GM20000 (cell line): ENCODE measurements at regions not wholly inside any gene's neighbourhood (a gene's known extent, or its start where the extent isn't known, plus 50 kb on each side); places are given as distances from the start of the nearest gene placed in this dataset.
"Not testable (repeated sequence)": the region's sequence is repeated elsewhere in the genome, so short reads cannot be mapped to it uniquely, and the experiment has no call there.

ENCODE experiments used
- DNase-seq: peaks from one replicate; pipeline ENCODE4 v3.0.0; 2012; ENCODE audit warnings: low spot score
- CTCF ChIP-seq: IDR thresholded peaks from 2 replicates; pipeline ENCODE4 v1.5.1; 2012; ENCODE audit warnings: mild to moderate bottlenecking, control low read depth; ENCODE audit errors: extremely low read depth, missing control alignments

DNA sequence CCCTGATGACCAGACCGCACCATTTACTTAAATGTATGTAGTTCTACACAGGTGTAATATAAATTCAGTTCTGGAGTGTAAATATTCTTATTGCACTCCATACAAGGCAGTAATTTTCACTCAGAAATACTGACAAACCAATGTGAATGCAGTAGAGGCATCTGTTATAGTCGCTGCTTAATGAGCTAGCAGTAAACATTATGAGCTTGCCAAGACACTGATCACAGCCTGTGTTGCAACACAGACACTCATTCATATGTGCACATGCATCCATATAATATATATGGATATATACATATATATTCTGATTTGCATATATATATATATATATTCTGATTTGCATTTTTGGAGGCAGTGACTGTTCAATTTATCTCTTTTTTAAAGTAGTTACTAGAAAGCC lies 435.1 kb upstream of the ST8SIA4 start:
- TF ChIP-seq CTCF = no peak
- no peak for DNase-seq

GRCh38 chr5:101327816-101328215 lies 424.7 kb upstream of the ST8SIA4 start:
- DNase-seq = no peak
- no peak for TF ChIP-seq CTCF

DNA sequence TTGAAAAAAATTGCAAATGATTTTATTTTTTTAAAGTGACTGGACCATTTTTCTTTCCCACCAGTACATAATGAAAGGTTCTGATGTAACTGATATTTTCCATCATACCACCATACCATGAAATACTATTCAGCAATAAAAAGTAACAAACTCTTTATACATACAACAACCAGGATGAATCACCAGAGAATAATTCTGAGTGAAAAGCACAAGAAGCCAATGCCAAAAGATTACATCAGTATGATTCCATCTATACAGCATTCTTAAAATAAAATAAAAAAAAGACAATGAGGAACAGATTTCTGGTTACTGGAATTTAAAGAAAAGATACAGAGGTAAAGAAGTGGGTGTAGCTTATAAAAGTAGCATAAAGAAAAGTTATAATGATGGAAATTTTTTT lies 423.7 kb upstream of the ST8SIA4 start:
- no peak for DNase-seq
- TF ChIP-seq CTCF = no peak

GRCh38 chr5:101316401-101316800 lies 413.3 kb upstream of the ST8SIA4 start:
- not testable (repeated sequence) for DNase-seq

DNA sequence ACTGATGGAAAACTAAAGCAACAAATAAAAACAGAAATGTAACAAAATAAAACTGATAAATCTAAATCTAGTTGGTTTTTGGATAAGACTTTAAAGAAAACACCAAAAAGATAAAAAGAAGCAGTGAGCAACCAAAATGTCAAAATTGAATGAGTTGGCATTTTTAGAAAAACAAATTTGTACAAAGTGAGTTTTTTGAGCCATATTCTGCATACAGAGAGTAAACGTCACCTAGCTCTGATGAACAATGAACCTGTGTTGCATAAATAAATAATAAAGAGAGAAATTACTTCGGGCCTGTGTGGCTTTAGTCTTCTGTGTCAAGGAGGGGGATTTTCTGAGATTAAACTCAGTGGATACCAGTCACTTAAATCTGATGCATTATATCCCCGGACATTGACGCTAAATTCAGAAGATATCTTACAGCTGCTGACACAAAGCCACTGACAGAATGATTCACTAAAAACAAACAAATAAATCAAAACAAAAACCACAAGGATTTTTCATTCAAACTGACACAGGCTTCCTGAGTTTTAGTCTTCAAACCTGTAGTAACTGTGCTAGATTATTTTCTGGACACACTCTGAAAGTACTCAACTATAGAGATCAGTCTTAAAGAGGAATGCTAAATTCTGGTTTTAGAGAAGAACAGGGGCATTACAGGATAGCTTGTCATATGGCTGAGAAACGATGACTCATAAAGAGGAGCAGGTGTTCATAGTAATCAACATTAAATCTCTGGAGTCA lies 403.5 kb upstream of the ST8SIA4 start:
- DNase-seq = no peak
- no peak for TF ChIP-seq CTCF

DNA sequence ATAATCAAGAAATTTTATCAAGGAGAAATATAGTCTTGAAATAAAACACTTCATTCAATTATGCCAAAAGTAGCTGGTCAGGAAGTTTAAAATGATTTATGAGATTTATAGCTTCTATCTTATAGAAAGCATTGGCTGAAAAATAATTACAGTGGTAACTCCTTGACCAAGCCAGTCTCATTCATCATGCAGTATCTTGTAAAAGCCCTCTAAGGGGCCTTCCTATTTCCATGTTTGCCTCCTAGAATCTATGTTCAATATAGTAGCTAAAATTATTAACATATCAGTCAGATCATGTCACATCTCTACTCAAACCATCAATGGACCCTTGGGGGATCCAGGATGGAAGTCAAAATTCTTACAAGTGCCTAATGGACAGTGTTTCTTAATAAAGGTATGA lies 393.4 kb upstream of the ST8SIA4 start:
- no peak for TF ChIP-seq CTCF
- DNase-seq = no peak

DNA sequence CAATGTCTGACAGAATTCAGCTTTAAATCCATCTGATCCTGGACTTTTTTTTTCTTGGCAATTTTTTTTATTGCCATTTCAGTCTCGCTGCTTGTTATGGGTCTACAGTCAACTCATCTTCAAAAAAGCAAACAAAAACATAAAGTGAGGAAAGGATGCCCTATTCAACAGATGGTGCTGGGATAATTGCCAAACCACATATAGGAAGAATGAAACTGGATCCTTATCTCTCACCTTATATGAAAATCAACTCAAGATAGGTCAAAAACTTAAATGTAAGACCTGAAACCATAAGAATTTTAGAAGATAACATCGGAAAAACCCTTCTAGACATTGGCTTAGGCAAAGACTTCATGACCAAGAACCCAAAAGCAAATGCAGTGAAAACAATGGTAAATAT lies 389.1 kb upstream of the ST8SIA4 start:
- DNase-seq = no peak
- TF ChIP-seq CTCF = no peak

- not testable (repeated sequence) for DNase-seq
Measured at GRCh38 chr5:101290761-101291160, 387.7 kb upstream of the ST8SIA4 start.
